ENCODE measurements at regions not wholly inside any gene's neighbourhood (a gene's known extent, or its start where the extent isn't known, plus 50 kb on each side); places are given as distances from the start of the nearest gene placed in this dataset.
"Not testable (repeated sequence)": the region's sequence is repeated elsewhere in the genome, so short reads cannot be mapped to it uniquely, and the experiment has no call there.

- Histone ChIP-seq H3K9me3 (peaks cover 6% of the 10 kb centered on the region; the same call in 2 of the 3 replicates), H3K27ac (no peak overlapping the region), H3K4me3 (no peak overlapping the region), H3K4me1 (no peaks in the 10 kb centered on the region), H3K4me2 (no peak overlapping the region)
- TF ChIP-seq HMGXB4 (CRISPR knock-in tag; IDR thresholded peaks at IDR 0.05; ENCODE audit: borderline replicate concordance) = no peak
- no peak for TF ChIP-seq MAFK (IDR thresholded peaks at IDR 0.05; ENCODE audit: partially characterized antibody)
- TF ChIP-seq POLR2A (IDR thresholded peaks at IDR 0.05; ENCODE audit: low read length) = no peak
- TF ChIP-seq USF2 (IDR thresholded peaks at IDR 0.05) = no peak
- TF ChIP-seq PBX3 (IDR thresholded peaks at IDR 0.05) = no peak
- TF ChIP-seq FOSL2 (IDR thresholded peaks at IDR 0.05) = no peak
- no peak for TF ChIP-seq FOSL2 (CRISPR knock-in tag; IDR thresholded peaks at IDR 0.05)
- no peak for TF ChIP-seq HOXB13 (CRISPR knock-in tag; IDR thresholded peaks at IDR 0.05; ENCODE audit: low read depth)
- TF ChIP-seq RNF2 (IDR thresholded peaks at IDR 0.05; ENCODE audit: borderline replicate concordance, low read depth) = no peak
- no peak for TF ChIP-seq ZNF302 (CRISPR knock-in tag; IDR thresholded peaks at IDR 0.05)
- TF ChIP-seq CBX2 (IDR thresholded peaks at IDR 0.05; ENCODE audit: borderline replicate concordance, low read depth) = no peak
- no peak for TF ChIP-seq HOXB5 (CRISPR knock-in tag; IDR thresholded peaks at IDR 0.05)
- no peak for TF ChIP-seq TP53 (CRISPR knock-in tag; IDR thresholded peaks at IDR 0.05)
- CTCF ChIA-PET = interaction anchor here (0.6 kb wide), 1 partner anchor 1207 kb away, joined by 3 read pairs; no protein-coding TSS in a partner anchor
- no peak for FAIRE-seq
- WGBS (ENCODE audit: missing lambda C conversion rate) = 69% methylated on average over 2 of the region's 2 CpGs
- ATAC-seq = no peak
- DNase-seq (ENCODE audit: low read depth in 1 of 2, low spot score in 1 of 2) = no peak
- POLR2A ChIA-PET = no interaction called here
These were observed 1136.1 kb downstream of the OTOL1 start for GRCh38 chr3:162632672-162633071.

DNA sequence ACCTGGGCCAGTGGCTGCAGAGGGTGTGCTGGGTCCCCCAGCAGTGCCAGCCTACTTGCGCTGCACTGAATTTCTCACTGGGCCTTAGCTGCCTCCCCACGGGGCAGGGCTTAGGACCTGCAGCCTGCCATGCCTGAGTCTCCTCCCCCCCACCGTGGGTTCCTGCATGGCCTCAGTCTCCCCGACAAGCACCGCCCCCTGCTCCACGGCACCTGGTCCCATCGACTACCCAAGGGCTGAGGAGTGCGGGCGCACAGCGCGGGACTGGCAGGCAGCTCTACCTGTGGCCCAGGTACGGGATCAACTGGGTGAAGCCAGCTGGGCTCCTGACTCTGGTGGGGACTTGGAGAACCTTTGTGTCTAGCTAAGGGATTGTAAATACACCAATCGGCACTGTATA, 1143.6 kb downstream of the OTOL1 start:
- H3K9me3 ChIP-seq; ATAC-seq; H3K4me3 ChIP-seq; H3K4me2 ChIP-seq; H3K4me1 ChIP-seq; FAIRE-seq; CTCF ChIA-PET; DNase-seq (ENCODE audit: low read depth in 1 of 2, low spot score in 1 of 2); POLR2A ChIA-PET; H3K27ac ChIP-seq: not testable (repeated sequence)
- WGBS (ENCODE audit: missing lambda C conversion rate) = 74% methylated on average over 3 of the region's 13 CpGs

GRCh38 chr3:162641317-162641716, 1144.7 kb downstream of the OTOL1 start:
- no peak for DNase-seq (ENCODE audit: low read depth in 1 of 2, low spot score in 1 of 2)
- 59% methylated on average over 3 of the region's 3 CpGs for WGBS (ENCODE audit: missing lambda C conversion rate)
- no peak overlapping the region for H3K4me3 ChIP-seq
- H3K9me3 ChIP-seq = peaks cover 8% of the 10 kb centered on the region; the same call in 2 of the 3 replicates
- no peak for FAIRE-seq
- no peak for ATAC-seq
- no peak overlapping the region for H3K27ac ChIP-seq
- no peaks in the 10 kb centered on the region for H3K4me1 ChIP-seq
- POLR2A ChIA-PET = no interaction called here
- H3K4me2 ChIP-seq = no peak overlapping the region
- CTCF ChIA-PET = no interaction called here
- no peak for TF ChIP-seq PBX3 (IDR thresholded peaks at IDR 0.05)
- no peak for TF ChIP-seq HOXB13 (CRISPR knock-in tag; IDR thresholded peaks at IDR 0.05; ENCODE audit: low read depth)
- TF ChIP-seq HOXA7 (CRISPR knock-in tag; IDR thresholded peaks at IDR 0.05) = no peak
- no peak for TF ChIP-seq JUNB (IDR thresholded peaks at IDR 0.05)
- no peak for TF ChIP-seq CHD4 (IDR thresholded peaks at IDR 0.05; ENCODE audit: borderline replicate concordance)
- TF ChIP-seq POLR2AphosphoS2 (conservative IDR thresholded peaks at IDR 0.05; ENCODE audit: low read length) = no peak
- TF ChIP-seq GATA3 (IDR thresholded peaks at IDR 0.05; ENCODE audit: borderline replicate concordance) = no peak
- no peak for TF ChIP-seq JUN (IDR thresholded peaks at IDR 0.05)
- no peak for TF ChIP-seq RCOR1 (IDR thresholded peaks at IDR 0.05; ENCODE audit: low read depth, low read length)
- TF ChIP-seq FOXS1 (CRISPR knock-in tag; IDR thresholded peaks at IDR 0.05) = no peak
- TF ChIP-seq, protein P1, sequence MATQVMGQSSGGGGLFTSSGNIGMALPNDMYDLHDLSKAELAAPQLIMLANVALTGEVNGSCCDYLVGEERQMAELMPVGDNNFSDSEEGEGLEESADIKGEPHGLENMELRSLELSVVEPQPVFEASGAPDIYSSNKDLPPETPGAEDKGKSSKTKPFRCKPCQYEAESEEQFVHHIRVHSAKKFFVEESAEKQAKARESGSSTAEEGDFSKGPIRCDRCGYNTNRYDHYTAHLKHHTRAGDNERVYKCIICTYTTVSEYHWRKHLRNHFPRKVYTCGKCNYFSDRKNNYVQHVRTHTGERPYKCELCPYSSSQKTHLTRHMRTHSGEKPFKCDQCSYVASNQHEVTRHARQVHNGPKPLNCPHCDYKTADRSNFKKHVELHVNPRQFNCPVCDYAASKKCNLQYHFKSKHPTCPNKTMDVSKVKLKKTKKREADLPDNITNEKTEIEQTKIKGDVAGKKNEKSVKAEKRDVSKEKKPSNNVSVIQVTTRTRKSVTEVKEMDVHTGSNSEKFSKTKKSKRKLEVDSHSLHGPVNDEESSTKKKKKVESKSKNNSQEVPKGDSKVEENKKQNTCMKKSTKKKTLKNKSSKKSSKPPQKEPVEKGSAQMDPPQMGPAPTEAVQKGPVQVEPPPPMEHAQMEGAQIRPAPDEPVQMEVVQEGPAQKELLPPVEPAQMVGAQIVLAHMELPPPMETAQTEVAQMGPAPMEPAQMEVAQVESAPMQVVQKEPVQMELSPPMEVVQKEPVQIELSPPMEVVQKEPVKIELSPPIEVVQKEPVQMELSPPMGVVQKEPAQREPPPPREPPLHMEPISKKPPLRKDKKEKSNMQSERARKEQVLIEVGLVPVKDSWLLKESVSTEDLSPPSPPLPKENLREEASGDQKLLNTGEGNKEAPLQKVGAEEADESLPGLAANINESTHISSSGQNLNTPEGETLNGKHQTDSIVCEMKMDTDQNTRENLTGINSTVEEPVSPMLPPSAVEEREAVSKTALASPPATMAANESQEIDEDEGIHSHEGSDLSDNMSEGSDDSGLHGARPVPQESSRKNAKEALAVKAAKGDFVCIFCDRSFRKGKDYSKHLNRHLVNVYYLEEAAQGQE (IDR thresholded peaks at IDR 0.05) = no peak
- TF ChIP-seq, protein P2, sequence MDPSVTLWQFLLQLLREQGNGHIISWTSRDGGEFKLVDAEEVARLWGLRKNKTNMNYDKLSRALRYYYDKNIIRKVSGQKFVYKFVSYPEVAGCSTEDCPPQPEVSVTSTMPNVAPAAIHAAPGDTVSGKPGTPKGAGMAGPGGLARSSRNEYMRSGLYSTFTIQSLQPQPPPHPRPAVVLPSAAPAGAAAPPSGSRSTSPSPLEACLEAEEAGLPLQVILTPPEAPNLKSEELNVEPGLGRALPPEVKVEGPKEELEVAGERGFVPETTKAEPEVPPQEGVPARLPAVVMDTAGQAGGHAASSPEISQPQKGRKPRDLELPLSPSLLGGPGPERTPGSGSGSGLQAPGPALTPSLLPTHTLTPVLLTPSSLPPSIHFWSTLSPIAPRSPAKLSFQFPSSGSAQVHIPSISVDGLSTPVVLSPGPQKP (IDR thresholded peaks at IDR 0.05; ENCODE audit: low read depth, low read length) = no peak
- no peak for TF ChIP-seq CBX8 (IDR thresholded peaks at IDR 0.05)
- no peak for TF ChIP-seq PHF8 (IDR thresholded peaks at IDR 0.05; ENCODE audit: borderline replicate concordance, low read depth)
- TF ChIP-seq MAZ (IDR thresholded peaks at IDR 0.05; ENCODE audit: borderline replicate concordance, low read depth, low read length) = no peak

Measured in A549 (cell line).